UCSD-AML1 (cell line): ENCODE measurements at regions not wholly inside any gene's neighbourhood (a gene's known extent, or its start where the extent isn't known, plus 50 kb on each side); places are given as distances from the start of the nearest gene placed in this dataset.

Experiments used
- DNase-seq: peaks from one replicate; lab custom pipeline; 2025; ENCODE audit not compliant: unreplicated experiment; lab: John Stamatoyannopoulos, UW

DNA sequence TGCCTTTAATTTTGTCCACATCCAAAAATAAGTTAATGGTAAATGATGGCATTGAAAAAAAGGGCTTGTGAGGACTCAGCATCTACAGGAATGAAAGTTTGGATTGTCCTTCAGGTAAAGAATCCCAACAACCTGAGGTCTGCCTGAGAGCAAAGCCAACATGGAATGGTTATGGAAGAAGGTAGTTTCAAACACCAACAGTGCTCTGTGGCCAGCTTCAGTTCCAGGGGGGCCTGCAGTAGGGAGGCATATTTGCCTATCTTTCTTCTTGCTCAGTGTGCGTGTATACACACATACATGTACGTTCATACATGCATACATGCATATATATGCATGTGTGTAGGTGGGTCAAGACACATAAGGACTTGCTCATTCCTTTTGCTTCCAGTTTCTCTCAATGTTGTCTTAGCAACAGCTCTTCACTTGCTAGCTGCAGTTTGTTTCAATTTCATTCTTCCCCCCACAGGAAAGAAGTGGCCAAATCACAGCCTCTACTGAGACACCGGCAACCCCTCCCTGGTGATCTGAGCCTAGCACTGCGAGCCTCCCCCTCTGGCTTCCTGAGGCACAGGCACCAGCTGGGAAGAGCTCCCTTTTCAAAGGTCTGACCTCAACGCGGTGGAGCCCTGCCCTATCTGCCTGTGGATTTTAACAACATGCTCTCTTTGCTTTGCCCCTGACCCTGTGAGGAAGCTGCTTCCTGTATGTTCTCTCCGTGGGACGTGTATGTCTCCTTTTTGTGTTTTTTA lies 146.2 kb downstream of the KLF13 start:
- DNase-seq = no peak

DNA sequence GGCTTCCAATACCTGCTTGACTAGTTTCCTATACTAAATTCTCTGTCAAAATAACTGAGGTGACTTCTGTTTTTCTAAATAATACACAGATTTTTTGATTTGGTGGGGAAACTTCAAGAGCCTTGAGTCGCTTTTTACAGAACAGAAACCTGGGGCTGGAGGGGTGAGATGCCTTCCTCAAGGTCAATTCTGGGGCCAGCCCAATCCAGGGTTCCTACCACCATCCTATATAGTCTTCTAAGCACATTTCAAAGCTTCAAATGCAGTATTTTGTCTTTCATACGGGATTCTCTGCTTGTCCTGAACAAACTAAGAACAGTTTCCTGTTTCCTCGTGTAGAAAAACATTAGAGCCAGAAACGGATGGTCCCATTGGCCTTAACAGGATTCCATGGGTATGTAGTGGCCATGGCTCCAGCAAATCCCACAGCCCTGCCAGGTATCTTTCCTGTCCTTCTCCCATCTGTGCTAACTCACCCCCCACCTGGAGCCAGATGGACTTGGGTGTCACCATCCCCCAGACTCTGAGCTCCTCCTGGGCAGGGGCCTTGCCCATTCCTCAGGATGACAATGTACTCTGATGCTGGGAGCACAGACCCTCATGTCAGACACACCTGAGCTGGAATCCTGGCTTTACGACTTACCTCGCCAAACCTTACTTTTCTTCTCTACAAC lies 146.9 kb downstream of the KLF13 start:
- no peak for DNase-seq

DNA sequence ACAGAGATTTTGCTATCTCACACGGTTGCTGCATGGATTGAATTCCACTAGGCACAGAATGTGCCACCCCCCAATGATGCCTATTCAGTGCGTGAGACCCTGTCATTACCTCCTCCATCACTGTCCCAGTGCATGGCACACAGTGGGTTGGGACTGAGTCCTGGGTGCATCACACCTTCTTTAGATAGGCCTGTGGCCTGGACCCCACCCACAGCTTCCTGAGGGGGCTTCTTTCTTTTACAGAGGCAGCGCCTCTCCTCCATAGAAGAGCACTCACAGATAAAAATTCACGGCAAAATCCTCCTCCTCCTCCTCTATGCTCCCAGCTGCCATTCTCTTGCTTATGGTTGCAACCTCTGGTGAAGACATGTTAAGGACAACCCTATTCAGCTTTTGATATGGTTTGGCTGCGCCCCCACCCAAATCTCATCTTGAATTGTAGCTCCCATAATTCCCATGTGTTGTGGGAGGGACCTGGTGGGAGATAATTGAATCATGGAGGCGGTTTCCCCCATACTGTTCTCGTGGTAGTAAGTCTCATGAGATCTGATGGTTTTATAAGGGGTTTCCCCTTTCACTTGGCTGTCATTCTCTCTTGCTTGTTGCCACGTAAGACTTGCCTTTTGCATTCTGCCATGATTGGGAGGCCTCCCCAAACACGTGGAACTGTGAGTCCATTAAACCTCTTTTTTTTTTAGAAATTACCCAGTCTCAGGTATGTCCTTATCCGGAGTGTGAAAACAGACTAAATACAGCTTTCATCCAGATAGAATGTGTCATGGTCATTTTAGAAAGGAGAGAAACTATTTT lies 147.6 kb downstream of the KLF13 start:
- DNase-seq = no peak

DNA sequence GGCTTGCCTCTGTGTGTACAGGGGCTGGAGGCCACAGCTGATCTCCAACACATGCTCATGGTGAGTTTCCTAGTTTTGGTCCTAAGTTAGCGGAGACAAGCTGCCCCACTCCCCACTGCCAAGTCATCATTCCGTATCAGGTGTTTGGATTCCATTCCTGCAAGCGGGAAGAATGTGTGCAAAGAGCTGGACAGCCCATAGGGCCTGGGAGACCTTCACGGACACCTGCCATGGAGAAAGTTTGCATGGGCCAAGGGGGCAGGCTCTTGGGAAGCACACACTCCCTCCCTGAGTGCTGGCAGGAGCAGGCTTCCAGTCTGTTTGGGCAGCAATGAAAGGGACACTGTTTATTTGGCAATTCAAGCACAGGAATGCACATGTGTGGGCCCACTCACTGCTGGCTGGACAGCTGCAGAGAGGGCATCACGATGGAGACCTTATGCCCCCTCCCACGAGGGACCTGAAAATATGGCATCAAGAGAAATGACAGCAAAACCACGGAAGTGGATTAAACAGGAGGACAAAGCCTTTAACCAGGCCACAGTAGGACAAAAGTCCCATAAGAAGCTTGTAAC lies 149.7 kb downstream of the KLF13 start:
- no peak for DNase-seq

DNA sequence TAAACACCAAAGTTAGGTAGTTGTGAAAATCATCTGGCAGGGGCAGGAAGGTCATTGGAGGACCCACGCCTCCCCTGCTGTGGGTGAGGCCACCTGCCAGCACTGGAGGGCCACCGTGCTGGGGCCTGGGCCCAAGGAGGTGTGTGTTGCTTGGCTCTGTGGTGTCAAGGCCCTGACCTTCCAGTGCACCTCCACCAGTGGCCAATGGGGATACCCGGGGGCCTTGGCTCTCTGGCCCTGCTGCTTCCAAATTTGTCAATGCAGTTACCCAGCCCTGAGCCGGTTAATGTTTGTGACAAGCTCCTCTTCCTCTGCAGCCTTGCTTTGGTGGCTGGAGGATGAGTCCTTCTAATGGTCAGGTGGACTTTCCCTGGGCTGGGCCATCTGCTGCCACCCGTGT lies 150.2 kb downstream of the KLF13 start:
- DNase-seq = no peak

DNA sequence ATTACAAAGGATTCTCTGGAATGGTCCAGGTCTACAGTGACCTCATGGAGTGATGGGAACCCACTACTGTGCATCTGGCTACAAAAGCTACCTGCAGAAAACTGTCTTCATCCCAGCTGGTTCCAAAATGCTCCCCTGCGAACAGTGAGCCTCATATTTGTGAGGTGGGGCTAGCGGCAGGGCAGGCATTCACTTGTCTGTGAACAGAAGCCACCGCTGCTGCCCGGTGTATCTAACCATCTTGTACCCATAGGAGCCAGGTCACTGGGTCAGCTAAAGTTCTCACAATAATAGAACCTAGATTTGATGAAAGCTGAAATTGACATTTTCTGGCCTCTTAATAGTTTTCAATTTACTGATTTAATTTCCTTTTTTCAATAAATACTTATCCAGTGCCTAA lies 150.7 kb downstream of the KLF13 start:
- DNase-seq = no peak

DNA sequence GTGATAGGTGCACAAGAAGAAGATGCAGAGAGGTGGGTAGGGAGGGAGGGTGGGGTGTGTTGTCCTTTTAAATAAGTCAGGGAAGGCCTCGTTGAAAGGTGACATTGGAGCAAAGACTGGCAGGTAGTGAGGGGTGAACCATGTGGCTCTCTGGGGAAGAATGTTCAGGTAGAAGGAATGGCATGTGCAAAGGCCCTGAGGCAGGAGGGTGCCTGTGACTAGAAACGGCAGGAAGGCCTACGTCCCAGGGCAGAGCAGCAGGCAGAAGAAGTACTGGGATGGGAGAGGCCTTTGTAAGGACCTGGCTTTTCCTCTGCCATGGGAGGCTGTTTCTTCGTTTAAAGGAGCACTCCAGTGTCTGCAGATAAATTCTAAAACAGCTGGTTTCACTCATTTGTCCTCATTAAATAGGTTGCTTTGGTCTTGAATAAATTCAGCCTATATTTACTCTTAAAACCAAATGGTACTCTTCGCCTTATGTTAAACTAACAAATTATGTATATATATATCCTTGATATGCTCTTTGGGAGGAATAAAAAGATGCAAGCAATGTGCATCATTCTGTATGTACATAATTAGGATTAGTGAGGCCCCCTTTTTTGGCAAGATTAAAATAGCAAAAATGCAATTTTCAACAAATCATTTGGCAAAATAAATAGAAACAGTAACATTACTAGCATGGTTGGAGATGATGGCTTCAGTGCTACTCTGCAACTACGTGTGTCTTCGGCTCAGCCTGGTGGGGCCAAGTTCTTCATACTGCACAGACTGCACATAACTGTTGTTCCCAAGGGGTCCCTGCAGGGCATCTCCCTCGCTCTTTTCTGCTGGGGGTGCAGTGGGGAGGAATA lies 151.4 kb downstream of the KLF13 start:
- no peak for DNase-seq

DNA sequence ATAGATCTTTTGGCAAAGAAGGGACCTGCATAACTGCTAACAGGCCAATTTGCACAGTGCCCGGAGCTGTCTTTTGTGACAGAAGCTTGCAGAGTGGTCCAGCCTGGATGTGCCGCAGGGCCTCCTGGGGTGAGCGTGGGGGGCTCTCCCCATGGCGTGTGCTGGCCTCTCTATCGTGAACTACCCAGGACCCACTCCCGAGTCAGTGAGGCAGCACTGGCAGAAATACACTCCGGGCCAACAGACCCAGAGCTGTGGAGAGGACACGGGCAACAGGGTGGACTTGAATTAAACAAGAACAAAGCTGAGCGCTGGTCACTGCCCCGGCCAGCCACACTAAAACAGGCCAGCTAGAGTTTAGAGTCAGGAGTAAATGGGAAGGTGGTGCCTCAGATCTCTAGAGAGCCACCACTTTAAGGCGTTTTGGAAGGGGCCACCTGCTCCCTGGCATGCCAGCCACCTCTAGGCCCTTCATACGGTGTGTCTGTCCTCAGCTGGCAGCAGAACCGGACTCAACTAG lies 152.1 kb downstream of the KLF13 start:
- no peak for DNase-seq

DNA sequence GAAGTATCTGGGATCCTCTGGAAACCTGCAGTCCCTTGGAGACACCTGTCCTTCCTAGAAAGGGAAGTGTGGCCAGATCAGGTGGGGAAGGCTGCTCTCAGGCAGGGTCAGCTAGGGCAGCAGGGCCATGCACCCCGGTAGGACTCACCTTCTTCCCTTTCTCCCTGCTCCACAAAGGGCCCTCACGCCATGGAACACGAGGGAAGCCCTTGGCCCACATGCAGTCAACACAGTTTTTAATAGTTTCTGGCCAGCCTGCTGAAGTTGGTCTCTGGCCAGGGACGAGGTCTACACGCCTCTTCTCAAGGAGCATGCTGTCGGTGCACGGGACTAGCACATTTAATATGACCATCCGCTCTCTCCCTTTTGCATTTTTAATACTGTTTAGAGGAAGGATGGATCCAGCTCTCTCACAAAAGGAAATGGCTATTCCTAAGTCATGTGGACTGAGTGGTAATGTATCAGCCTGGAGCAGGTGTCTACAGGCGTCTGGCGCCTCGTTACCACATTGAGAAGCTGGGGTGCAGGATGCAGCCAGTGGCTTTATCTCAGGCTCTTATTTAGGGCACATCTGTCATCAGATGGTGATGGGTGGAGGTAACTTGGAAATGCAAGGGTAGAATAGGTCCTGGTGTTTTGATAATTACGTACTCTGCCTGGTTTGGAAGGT lies 153.9 kb downstream of the KLF13 start:
- DNase-seq = no peak

DNA sequence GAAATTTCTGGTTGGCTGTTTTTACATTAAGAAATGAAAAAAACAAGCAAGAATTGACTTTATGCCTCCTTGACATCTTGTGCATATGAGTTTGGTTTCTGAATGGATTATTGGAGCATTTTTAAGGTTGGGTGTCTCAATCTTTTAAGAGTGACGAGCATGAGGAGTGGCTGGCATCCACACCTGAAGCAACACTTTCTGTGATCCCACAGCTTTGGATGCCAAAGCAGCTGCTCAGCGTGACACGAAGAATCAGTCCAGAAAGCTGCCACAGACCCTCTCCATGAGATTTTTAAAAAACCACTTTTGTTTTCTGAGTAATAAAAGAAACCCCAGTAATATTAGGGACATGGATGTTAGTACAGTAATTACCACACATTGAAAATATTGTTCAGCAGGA lies 154.5 kb downstream of the KLF13 start:
- DNase-seq = no peak

DNA sequence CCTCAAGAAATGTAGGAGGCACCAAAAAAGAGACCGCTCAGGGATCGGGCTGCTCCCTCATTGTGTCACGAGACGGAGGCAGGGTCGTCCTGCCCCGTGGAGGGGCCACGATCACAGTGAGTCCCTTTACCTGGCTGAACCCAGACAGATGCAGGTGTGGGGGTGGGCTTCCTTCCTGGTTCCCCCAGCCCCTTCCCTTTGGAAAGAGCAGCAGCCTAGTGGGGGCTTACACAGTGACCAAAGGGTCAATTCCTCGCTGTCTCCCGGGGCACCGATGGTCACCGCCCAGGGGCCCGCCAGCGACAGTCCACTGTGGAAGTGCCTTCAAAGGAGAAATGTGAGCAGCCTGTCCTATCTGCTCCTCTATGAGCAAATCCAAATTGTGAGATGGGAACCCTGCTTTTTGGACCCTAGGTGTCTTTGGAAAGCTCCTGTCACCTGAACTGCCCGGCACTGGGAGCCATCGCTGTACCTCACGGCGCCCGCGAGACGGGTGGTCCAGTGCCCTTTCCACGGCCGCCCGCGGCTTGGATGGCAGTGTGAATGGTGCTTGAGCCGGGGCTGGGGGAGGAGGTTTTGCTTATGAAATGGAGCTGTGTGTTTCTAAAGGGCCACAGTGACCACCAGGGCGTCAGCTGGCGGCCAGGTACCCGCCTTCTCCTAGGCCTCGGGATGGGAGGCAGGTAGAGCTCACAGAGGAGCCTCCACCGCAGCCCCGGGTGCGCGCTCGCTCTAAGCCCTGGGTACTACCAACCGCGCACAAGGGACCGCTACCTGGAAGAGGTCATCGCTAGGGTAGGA lies 155.7 kb downstream of the KLF13 start:
- DNase-seq = no peak

DNA sequence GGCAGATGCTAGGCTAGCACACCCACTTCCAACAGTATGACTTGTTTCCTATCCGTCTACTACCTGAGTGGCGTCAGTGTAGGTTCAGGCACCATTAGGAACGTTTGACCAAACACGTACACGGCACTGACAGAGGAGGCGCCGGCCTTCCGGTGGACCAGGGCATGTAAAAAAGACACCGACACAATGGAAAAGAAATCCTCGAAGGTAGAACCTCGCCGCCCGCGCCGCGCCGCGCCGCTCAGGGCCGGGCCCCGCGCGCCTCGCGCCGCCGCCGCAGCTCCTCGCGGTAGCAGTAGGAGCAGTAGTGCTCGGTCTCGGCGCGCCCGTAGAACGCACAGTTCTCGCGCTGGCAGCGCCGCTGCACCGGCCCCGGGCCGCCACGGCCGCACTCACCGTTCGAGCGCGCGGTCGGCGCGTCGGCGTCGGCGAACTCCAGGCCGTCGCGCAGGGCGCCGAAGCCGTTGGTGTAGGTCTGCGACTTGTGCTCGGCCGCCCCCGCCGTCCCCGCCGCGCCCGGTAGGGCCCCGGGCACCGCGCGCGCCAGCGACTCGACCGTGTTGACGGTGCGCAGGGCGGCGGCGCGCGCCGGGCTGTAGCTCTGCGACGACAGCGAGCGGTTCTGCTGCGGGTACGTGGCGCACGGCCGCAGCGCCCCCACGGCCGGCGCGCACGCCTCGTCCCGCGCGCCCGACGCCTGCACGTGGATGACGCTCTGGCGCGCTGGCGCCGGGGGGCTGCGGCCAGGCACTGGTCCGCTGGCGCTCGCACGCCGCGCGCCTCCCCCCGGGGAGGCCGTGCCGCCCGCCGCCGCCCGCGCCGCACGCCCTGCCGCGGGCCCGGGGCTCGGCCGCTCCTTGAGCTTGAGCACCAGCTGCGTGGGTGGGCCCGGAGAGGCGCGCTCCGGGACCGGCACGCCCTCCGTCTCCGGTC lies 156.7 kb downstream of the KLF13 start:
- DNase-seq = no peak

DNA sequence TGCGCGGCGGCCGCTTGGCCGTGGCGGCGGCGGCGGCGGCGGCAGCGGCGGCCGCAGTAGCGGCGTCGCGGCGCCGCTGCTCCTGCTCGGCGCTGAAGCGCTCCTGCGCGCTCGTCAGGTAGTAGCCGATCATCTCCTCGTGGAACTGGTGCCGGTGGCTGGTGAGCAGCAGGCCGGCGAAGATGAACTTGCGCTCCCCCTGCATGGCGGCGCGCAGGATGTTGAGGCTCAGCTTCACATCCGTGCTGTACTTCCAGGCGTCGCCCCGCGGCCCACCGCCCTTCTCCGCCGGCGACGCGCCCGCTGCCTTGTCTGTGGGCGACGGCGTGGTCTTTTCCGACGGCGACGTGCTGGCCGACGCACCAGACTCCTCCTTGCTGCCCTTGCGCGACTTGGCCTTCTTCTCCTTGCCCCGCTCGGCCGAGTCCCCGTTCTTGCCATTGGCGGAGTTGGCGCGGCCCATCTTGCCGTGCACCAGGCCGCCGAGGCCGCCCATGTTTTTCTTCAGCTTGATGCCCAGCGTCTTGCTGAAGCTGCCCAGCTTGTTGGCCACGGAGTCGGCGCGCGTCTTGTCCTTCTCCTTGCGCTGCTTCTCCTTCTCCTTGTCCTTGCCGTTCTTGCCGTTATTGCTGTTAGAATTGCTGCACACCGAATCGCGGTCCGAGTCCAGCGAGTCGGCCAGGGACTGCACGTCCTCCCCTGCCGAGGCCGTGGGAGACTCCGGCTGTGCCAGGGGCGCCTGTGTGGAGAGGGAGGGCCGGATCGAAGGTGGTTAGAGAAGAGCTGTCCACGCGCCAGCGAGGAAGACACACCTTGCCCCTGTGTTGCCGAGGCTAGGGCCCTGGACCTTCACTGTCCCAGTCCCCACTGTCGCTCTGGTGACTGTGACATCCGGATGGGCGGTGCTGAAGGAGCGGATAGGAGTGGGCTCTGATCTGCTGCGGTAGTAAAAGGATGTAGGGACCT lies 157.6 kb downstream of the KLF13 start:
- DNase-seq = no peak

DNA sequence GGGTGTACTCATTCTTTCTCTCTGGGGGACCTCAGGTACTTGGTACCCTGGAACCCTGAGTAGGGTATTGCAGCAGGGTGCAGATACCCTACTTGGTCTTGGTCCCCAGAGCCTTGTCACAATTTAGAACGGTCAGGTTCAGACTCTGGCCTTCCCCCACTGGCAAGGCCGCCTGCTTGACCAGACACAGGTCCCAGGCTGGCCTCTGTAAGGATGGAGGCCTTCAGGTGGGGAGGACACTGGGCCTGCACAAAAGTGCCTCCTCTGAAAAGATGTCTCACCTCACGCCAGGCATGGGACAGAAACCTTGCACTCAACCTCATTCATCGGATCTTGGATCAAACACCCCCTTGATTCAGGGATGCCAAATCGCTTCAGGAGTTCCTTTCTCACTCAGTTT lies 158.4 kb downstream of the KLF13 start:
- no peak for DNase-seq

DNA sequence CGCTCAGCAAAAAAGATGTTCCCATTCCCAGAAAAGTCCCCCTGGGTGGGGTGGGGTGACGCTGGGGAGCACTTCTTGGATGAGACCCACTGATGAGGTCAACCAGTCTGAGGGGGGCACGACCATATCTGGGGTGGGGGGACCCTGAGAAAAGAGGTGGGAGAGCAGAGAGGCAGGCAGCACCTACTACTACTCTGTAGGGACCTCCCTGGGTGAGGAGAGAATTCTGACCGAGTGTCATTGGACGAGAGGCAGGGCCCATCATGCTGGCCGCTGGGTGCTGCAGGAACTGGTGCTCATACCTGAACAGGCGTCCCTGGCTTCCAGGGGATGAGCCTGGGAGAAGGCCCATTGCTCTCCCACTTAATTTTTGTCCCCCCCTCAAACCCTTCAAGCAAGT lies 158.8 kb downstream of the KLF13 start:
- DNase-seq = no peak

DNA sequence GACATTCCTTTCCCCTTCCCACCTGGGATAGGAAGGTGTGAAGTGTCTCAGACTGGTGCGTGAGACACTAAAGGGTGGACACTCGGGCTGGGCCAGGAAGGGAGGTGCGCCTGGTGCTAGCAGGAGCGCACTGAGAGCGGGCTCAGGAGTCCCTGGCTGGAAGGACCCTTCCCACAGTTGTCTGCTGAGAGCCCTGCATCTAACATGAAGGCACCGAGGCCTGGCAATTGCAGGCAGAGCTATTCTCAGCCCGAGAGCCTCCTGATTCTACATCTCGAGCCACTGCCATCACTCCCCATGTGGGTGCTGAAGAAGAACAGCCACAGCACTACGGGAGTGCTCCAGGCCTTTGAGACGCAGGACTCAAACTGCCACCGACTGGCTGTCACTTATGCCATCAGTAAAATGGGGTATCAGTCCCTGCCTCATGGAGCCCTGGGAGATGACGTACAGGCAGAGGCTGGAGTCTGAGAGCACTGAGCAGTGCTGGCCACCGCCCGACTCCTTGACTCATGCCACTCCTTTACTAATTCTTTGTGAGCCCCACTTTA lies 159.4 kb downstream of the KLF13 start:
- no peak for DNase-seq

DNA sequence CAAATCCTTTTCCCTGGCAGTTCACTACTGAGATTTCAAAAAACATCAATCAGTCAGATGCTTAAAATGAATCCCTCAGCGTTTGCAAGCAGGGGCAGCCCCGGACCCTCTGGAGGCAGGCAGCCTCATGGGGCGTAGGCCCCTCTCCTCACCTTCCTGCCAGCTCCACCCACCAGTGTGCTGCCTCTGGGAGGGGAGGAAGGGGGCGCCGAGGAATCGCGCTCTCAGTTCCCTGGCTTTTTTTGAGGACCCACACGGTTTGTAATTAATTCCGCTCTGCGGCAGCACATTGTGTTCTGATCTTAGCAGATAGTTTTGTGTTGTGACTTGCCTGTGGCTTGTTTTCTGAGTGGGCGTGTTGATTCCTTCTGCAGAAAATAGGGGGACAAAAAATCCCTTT lies 159.9 kb downstream of the KLF13 start:
- DNase-seq = no peak
